GM12891 (cell line): ENCODE measurements at regions not wholly inside any gene's neighbourhood (a gene's known extent, or its start where the extent isn't known, plus 50 kb on each side); places are given as distances from the start of the nearest gene placed in this dataset.

Experiments used
- POLR2A ChIP-seq: IDR thresholded peaks from 2 replicates; pipeline ENCODE4 v1.6.1; 2011; ENCODE audit warnings: low read depth, low read length, control low read depth
- POLR2AphosphoS5 ChIP-seq: IDR thresholded peaks from 2 replicates; pipeline ENCODE4 v1.6.1; 2011; ENCODE audit warnings: low read depth, low read length, control low read depth

- TF ChIP-seq POLR2AphosphoS5 (no peak), POLR2A (no peak)
Observed at GRCh38 chr16:22665048-22665797, 148.7 kb upstream of the HS3ST2 start.
